Limb (tissue), 2 donors: ENCODE measurements at regions not wholly inside any gene's neighbourhood (a gene's known extent, or its start where the extent isn't known, plus 50 kb on each side); places are given as distances from the start of the nearest gene placed in this dataset.

ENCODE experiments used
- DNase-seq, 2 donors: peaks; one replicate each; pipeline ENCODE4 v3.0.0-alpha.2; 2016; ENCODE audit errors: extremely low spot score in 2 of 2

- no peak for DNase-seq
These were observed 61.7 kb upstream of the CDK13 start for GRCh38 chr7:39888171-39888853.

- no peak for DNase-seq
These were observed 59.6 kb upstream of the CDK13 start for GRCh38 chr7:39890411-39890810.

DNA sequence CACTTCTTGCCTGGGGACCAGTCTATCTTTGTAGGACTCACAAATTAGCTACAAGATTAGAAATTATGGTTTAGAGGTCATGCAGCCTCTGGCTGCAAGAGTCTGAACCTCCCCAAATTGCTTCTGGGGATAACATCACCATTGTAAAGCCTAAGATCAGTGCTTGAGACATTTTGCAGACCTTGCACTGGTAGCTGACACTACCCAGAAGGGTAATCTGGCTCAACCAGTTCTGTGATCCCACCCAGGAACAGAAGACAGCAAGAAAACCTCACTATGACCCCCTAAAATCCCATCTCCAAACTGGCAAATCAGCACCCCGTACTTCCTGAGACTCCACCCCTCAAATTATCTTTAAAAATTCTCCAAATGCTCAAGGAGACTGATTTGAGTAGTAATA, 58.2 kb upstream of the CDK13 start:
- no peak for DNase-seq

DNA sequence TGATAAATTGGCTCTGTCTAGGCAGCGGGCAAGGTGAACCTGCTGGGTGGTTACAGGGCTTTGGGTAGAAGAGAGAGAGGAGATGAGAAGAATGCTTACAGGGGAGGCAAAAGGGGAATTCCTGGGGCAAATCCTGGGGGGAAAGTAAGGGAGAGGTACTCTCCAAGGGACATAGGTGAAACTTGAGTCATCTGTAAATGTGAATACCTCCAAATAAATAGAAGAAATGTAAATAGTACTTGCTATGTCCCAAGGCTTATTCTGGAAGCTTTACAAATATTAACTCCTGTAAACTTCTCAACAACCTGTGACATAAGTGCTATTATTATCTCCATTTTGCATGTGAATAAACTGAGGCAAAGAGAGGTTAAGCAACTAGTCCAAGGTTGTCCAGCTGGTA, 57.7 kb upstream of the CDK13 start:
- no peak for DNase-seq

DNA sequence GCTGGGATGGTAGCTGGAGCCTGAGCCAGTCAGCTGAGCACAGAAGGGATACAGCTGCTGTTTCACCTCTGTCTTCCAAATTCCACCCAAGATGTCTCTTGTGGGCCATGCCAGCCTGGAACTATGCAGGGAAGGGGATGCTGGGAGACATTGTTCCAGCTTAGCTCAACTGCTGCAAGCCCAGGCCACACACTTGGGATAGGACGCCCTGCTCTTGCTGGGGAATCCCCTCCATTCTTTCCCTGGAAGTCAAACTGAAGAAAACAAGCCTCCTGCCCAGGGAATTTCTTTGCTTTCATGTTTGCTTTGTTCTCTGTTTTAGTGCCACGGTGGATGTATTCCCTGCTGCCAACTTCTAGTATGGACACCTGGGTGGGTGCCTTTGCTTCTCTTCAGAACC, 55.2 kb upstream of the CDK13 start:
- DNase-seq, result no peak

- no peak for DNase-seq
These were observed 53.2 kb upstream of the CDK13 start for GRCh38 chr7:39896840-39897239.

DNA sequence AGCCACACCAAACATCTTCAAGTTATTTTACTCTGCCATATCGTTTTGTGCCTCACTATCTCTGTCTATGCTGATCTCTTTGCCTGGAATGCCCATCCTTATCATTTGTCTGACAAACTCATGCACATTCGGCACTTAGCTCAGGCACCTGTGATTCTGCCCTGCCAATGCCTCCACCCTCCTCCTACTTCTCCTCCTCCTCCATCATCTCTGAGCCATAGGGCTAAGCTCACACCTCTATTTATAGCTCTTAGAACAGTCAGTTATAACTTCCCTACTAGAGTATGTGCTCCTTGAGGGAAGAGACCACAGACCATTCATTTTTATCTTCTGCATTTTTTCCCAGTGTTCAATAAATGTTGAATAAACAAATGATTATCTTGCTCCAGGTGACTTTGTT, 51.2 kb upstream of the CDK13 start:
- no peak for DNase-seq
